ENCODE measurements at regions not wholly inside any gene's neighbourhood (a gene's known extent, or its start where the extent isn't known, plus 50 kb on each side); places are given as distances from the start of the nearest gene placed in this dataset.
"Not testable (repeated sequence)": the region's sequence is repeated elsewhere in the genome, so short reads cannot be mapped to it uniquely, and the experiment has no call there.

DNA sequence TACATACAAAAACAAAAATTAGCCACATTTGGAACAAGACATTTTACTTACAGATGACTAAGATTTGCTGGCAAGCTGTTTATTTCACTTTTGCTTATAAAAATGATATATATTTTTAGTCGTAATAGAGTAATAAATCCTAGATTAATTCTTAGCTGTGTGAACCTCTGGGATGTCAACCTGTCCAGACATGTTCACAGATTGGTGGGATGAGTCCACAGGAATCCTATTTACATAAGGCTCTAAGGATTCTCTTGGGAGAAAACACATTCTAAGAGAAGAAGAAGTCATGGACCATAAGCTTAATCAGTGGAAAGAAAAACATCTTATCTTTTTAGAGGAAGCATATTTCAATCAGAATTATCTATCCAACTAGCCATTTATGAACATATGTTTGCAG lies 797.4 kb downstream of the C12orf50 start:
- no peak for DNase-seq

DNA sequence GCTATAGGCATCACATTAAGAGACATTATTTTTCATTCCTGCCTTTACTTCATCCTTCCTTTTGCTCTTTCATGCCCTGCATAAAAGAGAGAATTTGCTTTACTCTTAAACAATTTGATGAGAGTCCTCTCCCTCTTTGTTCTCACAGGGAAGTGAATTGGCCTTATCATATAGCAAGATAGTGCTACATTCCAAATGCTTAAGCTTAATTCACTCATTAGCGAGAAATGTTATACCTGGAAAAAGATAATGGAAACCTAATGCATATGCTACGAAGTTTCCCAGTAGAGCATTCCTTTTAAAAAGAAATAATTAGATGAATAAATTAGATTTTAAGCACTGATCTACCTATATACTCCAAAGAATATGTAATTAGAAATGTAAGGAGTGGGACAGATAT lies 798.8 kb downstream of the C12orf50 start:
- DNase-seq = no peak

DNA sequence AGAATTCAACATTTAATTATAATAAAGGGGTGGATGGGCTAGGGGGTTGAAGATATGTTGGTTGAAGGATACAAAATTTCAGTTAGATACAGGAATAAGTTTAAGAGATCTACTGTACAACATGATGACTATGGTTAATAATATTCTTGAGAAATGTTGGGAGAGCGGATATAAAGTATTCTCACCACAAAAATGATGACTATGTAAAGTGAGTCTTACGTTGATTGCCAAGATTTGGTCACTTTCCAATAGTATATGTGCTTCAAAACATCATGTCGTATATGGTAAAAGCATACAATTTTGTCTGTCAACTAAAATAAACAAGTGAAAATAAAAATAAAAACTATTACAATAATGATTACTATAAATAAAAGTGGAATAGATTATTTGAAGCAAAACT lies 802.0 kb downstream of the C12orf50 start:
- no peak for DNase-seq

- no peak for DNase-seq
Measured at GRCh38 chr12:87217491-87217890, 811.7 kb downstream of the C12orf50 start.

DNA sequence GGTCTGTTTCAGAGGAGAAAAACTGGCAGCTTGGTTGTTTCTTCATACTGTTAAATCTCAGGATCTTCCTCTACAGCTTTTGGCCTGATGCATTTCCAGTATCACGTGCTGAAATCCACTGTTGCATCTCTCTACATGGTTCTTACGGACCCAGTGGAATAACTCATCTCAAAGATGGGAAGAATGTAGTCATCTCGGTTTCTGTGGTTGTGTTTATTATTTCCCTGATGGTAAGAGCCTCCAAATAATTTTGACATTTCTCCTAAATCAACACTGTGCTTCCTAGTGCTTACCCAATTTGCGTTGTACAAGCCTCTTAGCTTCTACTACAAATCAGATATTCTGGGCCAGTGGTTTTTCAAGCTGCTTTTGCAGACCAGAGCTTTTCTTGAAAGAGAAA lies 812.8 kb downstream of the C12orf50 start:
- DNase-seq = no peak

GRCh38 chr12:87202189-87202588 lies 827.0 kb downstream of the C12orf50 start:
- DNase-seq = no peak

GRCh38 chr12:87201598-87201997 lies 827.6 kb downstream of the C12orf50 start:
- DNase-seq = no peak

DNA sequence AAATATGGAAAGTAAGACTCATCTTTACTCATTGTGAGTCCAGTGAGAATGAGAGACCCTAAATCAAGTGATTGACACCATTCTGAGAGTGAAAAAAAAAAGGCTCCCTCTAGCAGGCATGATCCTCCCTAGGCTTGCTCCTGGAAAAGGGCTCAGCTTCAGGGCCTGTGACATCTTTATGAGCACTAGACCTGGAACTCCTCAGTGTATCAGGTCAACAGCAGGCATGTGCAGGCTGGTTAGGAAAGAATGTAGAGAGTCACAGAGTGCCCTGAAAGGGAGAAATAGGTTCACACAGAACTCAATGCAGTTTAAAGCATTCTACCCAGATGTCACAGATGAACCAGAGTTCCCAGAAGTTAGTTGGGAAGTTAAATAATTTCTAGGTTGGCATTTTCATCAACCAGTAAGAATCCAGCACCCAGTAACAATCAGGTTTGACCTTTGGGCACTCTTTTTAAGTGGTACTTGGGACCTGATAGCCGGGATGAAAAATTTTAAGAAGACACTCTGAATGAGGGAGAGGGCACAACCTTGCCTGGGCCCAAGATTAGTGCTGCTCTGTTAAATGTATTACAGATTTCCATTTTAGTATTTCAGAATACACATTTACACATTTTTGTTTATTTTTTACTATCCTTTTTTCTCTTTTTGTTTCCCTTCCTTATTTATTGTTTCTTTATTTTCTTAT lies 828.8 kb downstream of the C12orf50 start:
- DNase-seq = no peak

GRCh38 chr12:87198181-87198580 lies 831.0 kb downstream of the C12orf50 start:
- no peak for DNase-seq

DNA sequence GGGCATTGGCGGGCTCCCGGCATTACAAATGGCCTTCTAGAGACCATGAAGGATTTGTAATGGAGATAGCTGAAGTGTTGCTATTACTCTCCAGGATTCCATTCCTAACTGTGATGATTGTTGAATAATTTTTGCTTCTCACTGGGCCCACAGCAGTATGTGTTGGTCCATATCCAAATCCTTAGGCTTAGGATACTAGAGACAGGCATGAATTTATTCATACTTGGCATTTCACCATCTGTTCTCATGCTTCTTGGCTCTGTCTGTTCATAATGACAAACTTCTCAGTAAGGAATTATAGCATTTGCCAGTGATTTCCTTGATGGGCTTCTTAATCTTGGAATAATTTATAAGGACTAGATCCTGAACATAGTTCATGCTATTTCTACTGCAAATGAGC lies 832.9 kb downstream of the C12orf50 start:
- no peak for DNase-seq

GRCh38 chr12:87194389-87194788 lies 834.8 kb downstream of the C12orf50 start:
- not testable (repeated sequence) for DNase-seq

GRCh38 chr12:87185367-87185766 lies 843.8 kb downstream of the C12orf50 start:
- DNase-seq = no peak

GRCh38 chr12:87182696-87183233 lies 846.4 kb downstream of the C12orf50 start:
- DNase-seq = no peak

DNA sequence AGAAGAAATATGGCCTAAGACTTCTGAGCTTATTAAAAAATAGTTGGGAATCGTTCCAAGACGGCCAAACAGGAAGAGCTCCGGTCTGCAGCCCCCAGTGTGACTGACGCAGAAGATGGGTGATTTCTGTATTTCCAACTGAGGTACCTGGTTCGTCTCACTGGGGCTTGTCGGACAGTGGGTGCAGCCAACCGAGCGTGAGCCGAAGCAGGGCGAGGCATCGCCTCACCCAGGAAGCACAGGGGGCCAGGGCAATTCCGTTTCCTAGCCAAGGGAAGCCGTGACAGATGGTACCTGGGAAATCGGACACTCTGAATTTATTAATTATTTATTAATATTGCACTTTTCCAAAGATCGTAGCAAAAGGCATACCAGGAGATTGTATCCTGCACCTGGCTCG lies 857.8 kb downstream of the C12orf50 start:
- DNase-seq = no peak

- DNase-seq = no peak
Measured at GRCh38 chr12:87169010-87169409, 860.2 kb downstream of the C12orf50 start.

DNA sequence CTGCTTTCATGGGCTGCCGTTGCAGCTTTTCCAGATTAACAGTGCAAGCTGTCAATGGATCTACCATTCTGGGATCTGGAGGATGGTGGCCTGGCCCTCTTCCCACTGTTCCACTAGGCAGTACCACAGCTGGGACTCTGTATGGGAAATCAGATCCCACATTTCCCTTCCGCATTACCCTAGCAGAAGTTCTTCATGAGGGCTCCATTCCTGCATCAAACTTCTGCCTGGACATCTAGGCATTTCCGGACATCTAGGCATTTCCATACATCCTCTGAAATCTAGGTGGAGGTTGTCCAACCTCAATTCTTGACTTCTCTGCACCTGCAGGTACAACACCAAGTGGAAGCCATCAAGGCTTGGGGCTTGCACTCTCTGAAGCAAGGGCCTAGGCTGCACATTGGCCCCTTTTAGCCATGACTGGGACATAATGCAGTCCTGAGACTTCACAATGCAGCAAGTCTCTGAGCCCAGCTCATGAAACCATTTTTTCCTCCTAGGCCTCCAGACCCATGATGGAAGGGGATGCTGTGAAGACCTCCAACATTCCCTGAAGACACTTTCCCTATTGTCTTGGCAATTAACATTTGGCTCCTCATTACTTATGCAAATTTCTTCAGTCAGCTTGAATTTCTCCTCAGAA lies 863.3 kb downstream of the C12orf50 start:
- no peak for DNase-seq

- no peak for DNase-seq
Measured at GRCh38 chr12:87163122-87163521, 866.1 kb downstream of the C12orf50 start.

- DNase-seq = no peak
Measured at GRCh38 chr12:87160848-87161601, 868.2 kb downstream of the C12orf50 start.

DNA sequence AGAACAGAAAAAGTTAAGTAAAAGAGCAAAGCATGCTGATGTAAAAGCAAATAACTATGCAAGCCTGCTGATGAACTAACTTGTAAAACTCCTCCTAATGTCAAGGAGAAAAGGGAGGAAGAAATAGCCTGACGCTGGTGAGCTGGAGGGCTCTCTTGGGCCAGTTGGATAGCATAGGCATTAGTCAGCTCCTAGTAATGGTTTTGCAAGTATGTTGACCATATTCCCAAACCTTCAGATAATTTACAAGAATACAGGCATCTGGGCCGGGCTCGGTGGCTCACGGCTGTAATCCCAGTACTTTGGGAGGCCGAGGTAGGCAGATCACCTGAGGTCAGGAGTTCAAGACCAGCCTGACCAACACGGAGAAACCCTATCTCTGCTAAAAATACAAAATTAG lies 871.4 kb downstream of the C12orf50 start:
- no peak for DNase-seq

DNA sequence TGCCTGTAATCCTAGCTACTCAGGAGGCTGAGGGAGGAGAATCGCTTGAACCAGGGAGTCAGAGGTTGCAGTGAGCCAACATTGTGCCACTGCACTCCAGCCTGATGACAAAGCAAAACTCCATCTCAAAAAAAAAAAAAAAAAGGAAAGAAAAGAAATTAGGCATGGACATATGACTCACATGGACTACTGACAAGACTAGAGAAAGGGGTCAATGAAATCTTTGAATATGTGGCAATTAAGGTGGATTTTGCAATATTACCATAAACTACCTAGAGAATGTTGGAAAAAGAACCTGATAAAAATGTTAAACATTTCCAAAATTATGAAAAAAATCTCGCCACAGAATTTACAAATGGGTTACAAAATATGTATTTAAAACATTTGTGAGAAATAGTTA lies 873.6 kb downstream of the C12orf50 start:
- DNase-seq = no peak

GRCh38 chr12:87152841-87153528 lies 876.2 kb downstream of the C12orf50 start:
- DNase-seq = no peak

DNA sequence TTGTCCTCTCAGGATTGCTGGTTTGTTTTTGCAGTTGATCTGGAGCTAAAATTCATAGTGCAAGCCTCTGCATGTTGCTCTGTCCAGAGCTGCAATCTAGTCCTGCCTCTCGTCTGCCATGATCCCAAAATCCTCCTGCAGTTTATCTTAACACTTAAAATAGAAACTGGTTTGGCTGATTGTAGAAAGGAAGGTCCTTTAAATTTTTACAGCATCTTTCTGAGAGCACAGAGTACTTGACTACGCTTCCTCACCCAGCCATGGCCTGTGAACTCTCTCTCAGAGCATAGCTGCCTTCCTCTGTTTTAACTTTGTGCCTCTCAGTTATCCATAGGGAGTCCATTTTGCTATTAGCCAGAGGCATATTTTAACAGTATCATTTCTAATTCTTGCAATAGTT lies 877.1 kb downstream of the C12orf50 start:
- no peak for DNase-seq

GRCh38 chr12:87150969-87151662 lies 878.1 kb downstream of the C12orf50 start:
- DNase-seq = no peak
